HG02938 (cell line): ENCODE measurements at regions not wholly inside any gene's neighbourhood (a gene's known extent, or its start where the extent isn't known, plus 50 kb on each side); places are given as distances from the start of the nearest gene placed in this dataset.

Experiments used
- ATAC-seq: cut with Tn5 transposase; IDR thresholded peaks from one replicate; pipeline ENCODE4 v1.9.1; 2021; ENCODE audit warnings: mild to moderate bottlenecking, moderate library complexity; ENCODE audit not compliant: unreplicated experiment

DNA sequence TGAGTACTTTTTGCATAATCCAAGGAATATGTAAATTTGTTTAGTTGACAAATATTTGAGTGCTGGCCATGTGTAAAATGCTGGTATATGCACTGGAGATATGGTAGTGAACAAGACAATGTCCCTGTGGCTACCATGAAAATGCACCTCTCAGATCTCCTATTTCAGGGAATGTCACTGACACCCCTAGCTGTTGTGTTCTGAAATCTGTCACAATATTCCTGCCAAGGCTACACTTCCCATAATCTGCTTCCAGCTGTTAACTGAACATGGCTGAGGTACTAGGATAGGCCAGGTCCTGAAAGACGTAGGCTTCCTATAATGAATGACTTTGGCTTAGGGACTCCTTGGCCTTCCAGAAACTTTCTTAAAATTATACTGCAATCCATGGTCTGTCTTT, 197.8 kb downstream of the ZNF648 start:
- no peak for ATAC-seq

GRCh38 chr1:181863006-181863405, 198.5 kb downstream of the ZNF648 start:
- ATAC-seq: no peak

DNA sequence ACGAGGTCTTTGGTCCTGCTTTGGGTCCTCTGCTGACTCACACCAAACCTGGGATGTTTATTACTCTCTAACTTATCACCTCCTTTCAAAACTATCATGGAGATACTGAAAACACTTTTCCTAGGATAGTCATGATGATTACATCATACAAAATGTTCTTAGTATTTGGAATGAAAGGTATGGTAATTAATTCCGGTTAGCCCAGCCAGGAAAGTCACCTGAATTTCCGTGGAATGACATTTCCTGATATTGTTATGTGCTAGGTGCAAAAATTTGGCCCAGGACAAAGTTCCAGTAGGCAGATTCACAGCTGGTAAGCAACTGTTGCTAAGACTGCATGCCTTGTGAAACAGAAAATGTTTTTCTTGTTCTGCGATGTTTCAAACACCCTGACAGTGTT, 203.4 kb downstream of the ZNF648 start:
- ATAC-seq: no peak
